ENCODE measurements at regions not wholly inside any gene's neighbourhood (a gene's known extent, or its start where the extent isn't known, plus 50 kb on each side); places are given as distances from the start of the nearest gene placed in this dataset.

- Histone ChIP-seq H3K4me3 (no peak overlapping the region), H3K27ac (no peak overlapping the region), H3K4me1 (no peaks in the 10 kb centered on the region), H3K36me3 (no peaks in the 10 kb centered on the region), H3K9me3 (no peaks in the 10 kb centered on the region), H3K27me3 (no peaks in the 10 kb centered on the region)
- no peak for TF ChIP-seq POLR2A (IDR thresholded peaks at IDR 0.05)
- no peak for TF ChIP-seq CTCF (IDR thresholded peaks at IDR 0.05)
- ATAC-seq (no peak), DNase-seq (no peak)
- intact Hi-C loops (cut with DNase I): no loop called here
- 13% methylated on average over 1 of the region's 1 CpG for WGBS (ENCODE audit: insufficient coverage, low coverage, low lambda C conversion rate, missing lambda C conversion rate)
These were observed 2103.1 kb downstream of the TP53TG3F start for GRCh38 chr16:35562471-35562870.

DNA sequence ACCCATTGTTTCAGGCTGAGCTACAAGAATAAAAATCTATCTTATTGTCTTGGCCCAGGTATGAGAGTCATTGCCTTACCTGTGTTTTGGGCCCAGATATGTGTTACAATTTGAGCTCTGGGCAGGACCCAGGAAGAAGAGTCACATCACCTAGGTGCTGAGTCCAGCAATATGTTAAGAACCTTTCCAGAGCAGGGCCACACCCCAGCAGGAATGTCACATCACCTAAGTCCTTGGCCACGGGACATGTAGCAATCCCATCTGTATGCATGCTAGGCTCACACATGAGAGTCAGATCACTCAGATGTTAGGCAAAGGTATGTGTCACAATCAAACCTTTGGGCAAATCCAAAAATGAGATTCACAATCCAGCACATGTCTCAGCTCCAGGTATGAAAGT is 2103.5 kb downstream of the TP53TG3F start:
- no peak for ATAC-seq
- TF ChIP-seq POLR2A (IDR thresholded peaks at IDR 0.05) (no peak), CTCF (IDR thresholded peaks at IDR 0.05) (no peak)
- DNase-seq: no peak
- Histone ChIP-seq H3K4me3 (no peak overlapping the region), H3K27ac (no peak overlapping the region), H3K27me3 (no peaks in the 10 kb centered on the region), H3K9me3 (no peaks in the 10 kb centered on the region), H3K36me3 (no peaks in the 10 kb centered on the region), H3K4me1 (no peaks in the 10 kb centered on the region)
- intact Hi-C loops (cut with DNase I): no loop called here
- 33% methylated on average over 1 of the region's 1 CpG for WGBS (ENCODE audit: insufficient coverage, low coverage, low lambda C conversion rate, missing lambda C conversion rate)

- no peak for DNase-seq
- 70% methylated on average over 1 of the region's 3 CpGs for WGBS (ENCODE audit: insufficient coverage, low coverage, low lambda C conversion rate, missing lambda C conversion rate)
- ATAC-seq: no peak
- Histone ChIP-seq H3K27me3 (no peaks in the 10 kb centered on the region), H3K27ac (no peak overlapping the region), H3K4me3 (no peak overlapping the region), H3K9me3 (no peaks in the 10 kb centered on the region), H3K36me3 (no peaks in the 10 kb centered on the region), H3K4me1 (no peaks in the 10 kb centered on the region)
- intact Hi-C loops (cut with DNase I): no loop called here
- no peak for TF ChIP-seq POLR2A (IDR thresholded peaks at IDR 0.05)
- no peak for TF ChIP-seq CTCF (IDR thresholded peaks at IDR 0.05)
These were observed 2104.7 kb downstream of the TP53TG3F start for GRCh38 chr16:35564148-35564547.

DNA sequence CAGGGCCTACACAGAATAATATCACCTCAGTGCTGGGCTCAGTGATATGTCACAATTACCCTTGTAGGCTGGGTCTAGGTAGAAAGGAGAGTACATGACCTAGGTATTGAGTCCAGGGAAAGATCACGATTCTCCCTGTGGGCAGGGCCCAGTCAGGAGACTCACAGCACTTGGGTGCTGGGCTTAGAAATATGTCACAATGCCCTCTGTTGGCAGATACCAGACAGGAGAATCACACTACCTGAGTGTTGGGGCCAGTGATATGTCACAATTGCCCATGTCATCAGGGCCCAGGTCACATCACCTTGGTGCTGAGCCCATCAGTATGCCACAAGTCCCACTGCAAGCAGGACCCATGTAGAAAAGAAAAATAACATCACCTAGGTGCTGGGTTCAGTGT is 2105.5 kb downstream of the TP53TG3F start:
- no peak for DNase-seq
- Histone ChIP-seq H3K27me3 (no peaks in the 10 kb centered on the region), H3K27ac (no peak overlapping the region), H3K4me1 (no peaks in the 10 kb centered on the region), H3K4me3 (no peak overlapping the region), H3K36me3 (no peaks in the 10 kb centered on the region), H3K9me3 (no peaks in the 10 kb centered on the region)
- intact Hi-C loops (cut with DNase I): no loop called here
- WGBS (ENCODE audit: insufficient coverage, low coverage, low lambda C conversion rate, missing lambda C conversion rate): 63% methylated on average over 1 of the region's 1 CpG
- ATAC-seq: no peak
- no peak for TF ChIP-seq POLR2A (IDR thresholded peaks at IDR 0.05)
- TF ChIP-seq CTCF (IDR thresholded peaks at IDR 0.05): no peak

DNA sequence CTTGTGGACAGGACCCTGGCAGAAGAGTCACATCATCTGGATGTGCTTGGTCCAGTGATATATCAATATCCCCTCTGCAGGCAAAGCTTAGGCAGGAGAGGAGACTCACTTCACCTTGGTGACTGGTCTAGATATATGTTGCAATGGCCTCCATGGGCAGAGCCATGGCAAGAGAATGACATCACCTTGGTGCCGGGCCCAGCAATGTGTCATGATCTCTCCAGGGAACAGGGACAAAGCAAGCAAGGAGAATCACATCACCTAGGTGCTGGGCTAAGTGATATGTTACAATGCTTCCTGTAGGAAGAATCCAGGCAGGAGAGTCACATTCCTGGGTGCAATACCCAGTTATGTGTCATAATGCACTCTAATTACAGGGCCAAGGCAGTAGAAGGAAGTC is 2106.2 kb downstream of the TP53TG3F start:
- intact Hi-C loops (cut with DNase I): no loop called here
- Histone ChIP-seq H3K9me3 (no peaks in the 10 kb centered on the region), H3K27ac (no peak overlapping the region), H3K4me3 (no peak overlapping the region), H3K4me1 (no peaks in the 10 kb centered on the region), H3K27me3 (no peaks in the 10 kb centered on the region), H3K36me3 (no peaks in the 10 kb centered on the region)
- ATAC-seq (no peak), DNase-seq (no peak)
- 57% methylated on average over 1 of the region's 1 CpG for WGBS (ENCODE audit: insufficient coverage, low coverage, low lambda C conversion rate, missing lambda C conversion rate)
- no peak for TF ChIP-seq POLR2A (IDR thresholded peaks at IDR 0.05)
- no peak for TF ChIP-seq CTCF (IDR thresholded peaks at IDR 0.05)

All from right lobe of liver (tissue), 6 donors.